Activated T-helper 1 cell treated with anti-CD3 and anti-CD28 coated beads, Interleukin-12 subunit alpha, Interleukin-12 subunit beta, Interleukin-2, Interleukin-4 antibody, amounts not matched to agents 30 ng/mL and 10 ng/mL and 1 ng/mL, durations not matched to agents 14 hours and 24 hours and 36 hours (primary cell): ENCODE measurements at regions not wholly inside any gene's neighbourhood (a gene's known extent, or its start where the extent isn't known, plus 50 kb on each side); places are given as distances from the start of the nearest gene placed in this dataset.

ENCODE experiments used
- DNase-seq: peaks from one replicate; pipeline ENCODE4 v3.0.0; 2021; ENCODE audit warnings: low spot score
- H3K27ac Mint-ChIP-seq: one replicate; pipeline ENCODE4 v1.8.0; 2021; ENCODE audit warnings: mild to moderate bottlenecking, mixed read lengths
- H3K27me3 Mint-ChIP-seq: one replicate; pipeline ENCODE4 v1.8.0; 2022; ENCODE audit warnings: mild to moderate bottlenecking, moderate library complexity, mixed read lengths; ENCODE audit not compliant: insufficient read depth
- H3K36me3 Mint-ChIP-seq: one replicate; pipeline ENCODE4 v1.8.0; 2021; ENCODE audit warnings: low read depth, mixed read lengths
- H3K4me1 Mint-ChIP-seq: one replicate; pipeline ENCODE4 v1.8.0; 2021; ENCODE audit warnings: low read depth, mixed read lengths
- H3K4me3 Mint-ChIP-seq: one replicate; pipeline ENCODE4 v1.8.0; 2021; ENCODE audit warnings: mild to moderate bottlenecking, moderate library complexity, mixed read lengths
- H3K9me3 Mint-ChIP-seq: one replicate; pipeline ENCODE4 v1.8.0; 2021; ENCODE audit warnings: mixed read lengths
- intact Hi-C: fragments of 100-400 bp; cut with micrococcal nuclease; formaldehyde crosslinking; loops from one replicate; pipeline ENCODE4 v1.15.1; 2024

DNA sequence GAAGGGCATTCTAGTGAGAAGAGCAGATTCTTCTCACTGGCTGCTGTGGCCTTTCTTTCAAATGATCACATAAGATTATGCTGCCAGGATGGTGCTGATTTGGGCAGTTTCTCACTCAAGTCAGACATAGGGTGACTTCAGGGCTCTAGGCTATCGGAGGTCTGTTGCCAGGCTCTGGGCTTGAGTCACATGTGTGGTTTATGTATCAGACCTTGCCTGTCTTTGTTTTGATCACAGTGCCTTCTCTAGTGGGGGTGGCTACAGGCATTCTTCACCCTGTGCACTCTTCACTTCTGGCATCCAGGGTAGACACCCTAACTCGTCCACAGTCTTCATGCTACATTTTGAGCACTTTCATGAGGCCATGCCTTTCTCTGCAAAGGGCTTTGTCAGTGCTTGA lies 823.7 kb upstream of the MAN1A1 start:
- no peak for DNase-seq
- no peak overlapping the region for H3K4me3 Mint-ChIP-seq
- H3K9me3 Mint-ChIP-seq, result no peaks in the 10 kb centered on the region
- no peaks in the 10 kb centered on the region for H3K27me3 Mint-ChIP-seq
- H3K36me3 Mint-ChIP-seq, result no peaks in the 10 kb centered on the region
- intact Hi-C loops, result no loop called here
- no peaks in the 10 kb centered on the region for H3K4me1 Mint-ChIP-seq
- H3K27ac Mint-ChIP-seq, result no peak overlapping the region

GRCh38 chr6:120164531-120164930 lies 815.0 kb upstream of the MAN1A1 start:
- no peaks in the 10 kb centered on the region for H3K36me3 Mint-ChIP-seq
- no peaks in the 10 kb centered on the region for H3K4me1 Mint-ChIP-seq
- DNase-seq, result no peak
- intact Hi-C loops, result no loop called here
- no peak overlapping the region for H3K4me3 Mint-ChIP-seq
- H3K27me3 Mint-ChIP-seq, result no peaks in the 10 kb centered on the region
- no peaks in the 10 kb centered on the region for H3K9me3 Mint-ChIP-seq
- no peak overlapping the region for H3K27ac Mint-ChIP-seq

DNA sequence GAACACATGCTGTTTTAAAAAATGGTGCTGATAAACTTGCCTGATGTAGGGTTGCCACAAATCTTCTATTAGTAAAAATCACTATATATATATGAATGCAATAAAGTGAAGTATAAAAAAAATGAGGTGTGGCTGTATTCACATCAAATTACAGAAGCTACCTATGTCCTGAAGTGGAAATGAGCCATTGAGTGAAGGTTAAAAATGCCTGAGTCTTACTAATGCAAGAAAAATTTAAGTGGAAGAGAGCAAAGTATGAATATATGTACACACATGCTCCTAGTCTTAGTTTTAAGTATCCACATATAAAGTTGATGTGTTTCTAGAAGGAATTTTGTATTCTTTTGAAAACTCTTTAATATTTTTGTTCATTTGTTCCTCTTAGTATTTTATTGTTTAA lies 808.3 kb upstream of the MAN1A1 start:
- Mint-ChIP-seq H3K9me3 (peaks cover 5% of the 10 kb centered on the region), H3K4me3 (no peak overlapping the region), H3K27ac (no peak overlapping the region), H3K4me1 (no peaks in the 10 kb centered on the region), H3K27me3 (no peaks in the 10 kb centered on the region), H3K36me3 (no peaks in the 10 kb centered on the region)
- intact Hi-C loops, result no loop called here
- no peak for DNase-seq

GRCh38 chr6:120147071-120147871 lies 797.7 kb upstream of the MAN1A1 start:
- peaks cover 7% of the 10 kb centered on the region for H3K9me3 Mint-ChIP-seq
- no peak overlapping the region for H3K27ac Mint-ChIP-seq
- no peaks in the 10 kb centered on the region for H3K36me3 Mint-ChIP-seq
- H3K4me3 Mint-ChIP-seq, result no peak overlapping the region
- intact Hi-C loops, result no loop called here
- no peaks in the 10 kb centered on the region for H3K27me3 Mint-ChIP-seq
- DNase-seq, result no peak
- peaks cover 8% of the 10 kb centered on the region for H3K4me1 Mint-ChIP-seq

DNA sequence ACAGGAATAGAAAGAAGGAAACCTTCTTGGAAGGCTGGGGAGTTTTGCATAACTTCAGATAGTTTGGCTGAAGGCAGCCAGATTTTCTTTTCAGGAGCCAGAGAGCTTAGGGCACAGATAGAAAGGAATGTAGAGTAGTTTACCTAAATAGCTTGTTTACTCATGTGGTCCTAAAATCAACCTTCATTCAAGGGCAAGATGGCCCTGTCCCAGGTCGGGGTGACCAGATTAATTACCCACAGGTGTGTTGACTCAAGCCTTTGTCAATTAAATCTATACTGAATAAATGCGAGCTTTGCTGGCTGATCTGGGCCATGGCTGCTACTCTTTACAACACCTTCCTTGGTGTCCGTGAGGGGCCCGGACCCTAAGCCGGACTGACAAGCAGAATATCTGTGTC lies 792.0 kb upstream of the MAN1A1 start:
- Mint-ChIP-seq H3K4me3 (no peak overlapping the region), H3K27me3 (no peaks in the 10 kb centered on the region), H3K4me1 (no peaks in the 10 kb centered on the region), H3K36me3 (no peaks in the 10 kb centered on the region), H3K9me3 (no peaks in the 10 kb centered on the region), H3K27ac (no peak overlapping the region)
- no peak for DNase-seq
- intact Hi-C loops, result no loop called here

DNA sequence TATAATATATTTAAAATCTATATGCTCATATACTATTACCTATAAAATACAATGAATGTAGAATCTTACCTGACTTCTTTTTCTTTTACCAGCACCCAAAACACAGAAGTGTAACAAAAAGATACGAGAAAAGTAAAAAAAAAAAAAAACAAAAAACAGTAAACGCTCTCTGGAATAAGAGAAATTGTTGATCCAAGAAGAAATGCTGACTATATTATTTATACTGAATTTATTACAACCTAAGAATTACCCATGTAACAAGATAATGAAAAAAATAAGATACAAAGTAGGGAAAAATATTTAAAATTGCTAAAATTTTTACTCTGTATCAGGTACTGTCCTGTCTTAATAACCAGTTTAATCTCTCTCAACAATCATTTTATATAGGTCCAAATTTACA lies 787.9 kb upstream of the MAN1A1 start:
- Mint-ChIP-seq H3K4me3 (no peak overlapping the region), H3K36me3 (no peaks in the 10 kb centered on the region), H3K9me3 (no peaks in the 10 kb centered on the region), H3K4me1 (no peaks in the 10 kb centered on the region), H3K27me3 (no peaks in the 10 kb centered on the region), H3K27ac (no peak overlapping the region)
- no peak for DNase-seq
- intact Hi-C loops, result no loop called here

DNA sequence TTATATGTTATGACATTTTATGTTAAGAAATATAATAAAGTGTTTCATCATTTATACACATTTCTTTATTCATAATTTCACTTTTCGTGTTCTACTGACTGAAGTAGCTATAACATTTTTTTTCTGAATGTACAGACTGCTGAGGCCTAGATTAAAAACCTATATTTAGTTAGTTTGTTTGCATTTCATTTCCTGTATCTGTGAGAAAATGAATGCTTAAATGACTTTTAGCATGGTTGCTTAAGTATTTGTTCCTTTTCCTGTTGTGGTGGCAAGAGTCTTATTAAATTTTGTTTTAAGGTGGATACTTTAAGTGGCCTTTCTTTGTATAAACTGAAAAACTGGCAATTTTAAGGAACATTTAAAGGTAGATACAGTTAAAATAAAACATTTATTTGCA lies 779.7 kb upstream of the MAN1A1 start:
- H3K27me3 Mint-ChIP-seq, result no peaks in the 10 kb centered on the region
- intact Hi-C loops, result no loop called here
- no peak overlapping the region for H3K4me3 Mint-ChIP-seq
- no peaks in the 10 kb centered on the region for H3K36me3 Mint-ChIP-seq
- H3K27ac Mint-ChIP-seq, result no peak overlapping the region
- H3K4me1 Mint-ChIP-seq, result no peaks in the 10 kb centered on the region
- H3K9me3 Mint-ChIP-seq, result no peaks in the 10 kb centered on the region
- no peak for DNase-seq

DNA sequence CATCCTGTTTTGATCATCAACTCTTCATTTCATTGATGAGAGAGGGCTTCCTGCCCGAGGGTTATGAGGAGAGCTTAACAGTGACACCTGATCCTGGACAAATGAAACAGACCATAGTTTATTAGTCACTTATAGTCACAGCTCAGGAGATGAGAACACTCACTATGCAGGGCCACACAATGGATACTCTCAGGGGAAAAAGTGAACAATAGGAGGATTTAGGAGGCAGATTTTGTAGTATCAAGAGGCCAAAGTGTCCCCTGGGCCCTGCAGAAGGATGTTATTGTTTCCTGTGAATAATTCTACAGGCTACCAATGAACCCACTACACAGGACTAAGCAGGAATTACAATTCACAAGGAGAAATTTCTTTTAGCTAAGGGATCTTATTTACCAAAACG lies 772.8 kb upstream of the MAN1A1 start:
- Mint-ChIP-seq H3K36me3 (no peaks in the 10 kb centered on the region), H3K27me3 (no peaks in the 10 kb centered on the region), H3K9me3 (no peaks in the 10 kb centered on the region), H3K4me3 (no peak overlapping the region), H3K27ac (no peak overlapping the region), H3K4me1 (no peaks in the 10 kb centered on the region)
- DNase-seq, result no peak
- intact Hi-C loops, result no loop called here

- no peak overlapping the region for H3K4me3 Mint-ChIP-seq
- no peak for DNase-seq
- no peaks in the 10 kb centered on the region for H3K9me3 Mint-ChIP-seq
- H3K27ac Mint-ChIP-seq, result no peak overlapping the region
- H3K27me3 Mint-ChIP-seq, result no peaks in the 10 kb centered on the region
- no peaks in the 10 kb centered on the region for H3K36me3 Mint-ChIP-seq
- no peaks in the 10 kb centered on the region for H3K4me1 Mint-ChIP-seq
- intact Hi-C loops, result no loop called here
Measured at GRCh38 chr6:120116343-120116742, 766.8 kb upstream of the MAN1A1 start.

- H3K36me3 Mint-ChIP-seq, result no peaks in the 10 kb centered on the region
- no peak overlapping the region for H3K4me3 Mint-ChIP-seq
- no peaks in the 10 kb centered on the region for H3K27me3 Mint-ChIP-seq
- H3K9me3 Mint-ChIP-seq, result no peaks in the 10 kb centered on the region
- no peak for DNase-seq
- no peaks in the 10 kb centered on the region for H3K4me1 Mint-ChIP-seq
- no peak overlapping the region for H3K27ac Mint-ChIP-seq
- intact Hi-C loops, result no loop called here
Measured at GRCh38 chr6:120112980-120113379, 763.4 kb upstream of the MAN1A1 start.

DNA sequence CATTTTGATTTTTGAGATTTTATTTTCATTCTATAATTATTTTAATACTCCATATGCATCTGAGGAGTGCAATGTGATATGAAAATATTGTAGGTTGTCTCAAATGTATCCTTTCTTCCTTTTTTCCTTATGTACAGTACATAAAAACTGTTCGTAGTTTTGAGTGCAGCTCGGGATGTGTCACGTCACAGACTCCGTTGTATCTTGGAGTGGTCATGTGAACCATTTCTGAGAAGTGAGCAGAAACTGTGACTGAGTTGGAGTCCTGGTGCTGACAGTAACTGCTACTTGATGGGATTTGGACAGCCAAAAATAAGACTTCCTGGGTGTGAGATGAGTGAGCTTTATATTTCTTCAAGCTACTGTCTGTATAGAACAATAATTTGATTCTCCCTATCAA lies 761.4 kb upstream of the MAN1A1 start:
- no peak for DNase-seq
- Mint-ChIP-seq H3K4me1 (no peaks in the 10 kb centered on the region), H3K27ac (no peak overlapping the region), H3K36me3 (no peaks in the 10 kb centered on the region), H3K27me3 (no peaks in the 10 kb centered on the region), H3K9me3 (no peaks in the 10 kb centered on the region), H3K4me3 (no peak overlapping the region)
- intact Hi-C loops, result no loop called here

GRCh38 chr6:120108061-120108795 lies 758.7 kb upstream of the MAN1A1 start:
- DNase-seq, result no peak
- H3K27me3 Mint-ChIP-seq, result no peaks in the 10 kb centered on the region
- H3K27ac Mint-ChIP-seq, result no peak overlapping the region
- no peaks in the 10 kb centered on the region for H3K4me1 Mint-ChIP-seq
- H3K9me3 Mint-ChIP-seq, result no peaks in the 10 kb centered on the region
- intact Hi-C loops, result no loop called here
- H3K36me3 Mint-ChIP-seq, result no peaks in the 10 kb centered on the region
- no peak overlapping the region for H3K4me3 Mint-ChIP-seq

DNA sequence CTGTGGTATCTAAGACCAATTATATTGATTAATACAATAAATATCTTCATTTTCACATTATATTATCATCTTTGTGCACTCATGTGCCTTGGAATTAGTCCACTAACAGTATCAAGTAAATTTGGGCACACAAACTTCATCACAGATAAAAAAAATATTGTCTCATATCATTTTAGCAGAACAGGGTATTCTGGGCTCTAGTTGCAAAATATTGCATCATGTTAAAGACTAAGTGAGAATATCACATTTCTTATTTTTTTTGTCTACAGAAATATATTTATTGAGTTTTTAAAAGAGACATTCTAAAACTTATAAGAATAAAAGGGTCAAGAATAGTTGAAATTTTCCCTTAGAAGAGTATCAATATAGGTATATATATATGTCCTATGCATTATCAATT lies 754.1 kb upstream of the MAN1A1 start:
- Mint-ChIP-seq H3K27me3 (no peaks in the 10 kb centered on the region), H3K36me3 (no peaks in the 10 kb centered on the region), H3K4me1 (no peaks in the 10 kb centered on the region), H3K4me3 (no peak overlapping the region), H3K27ac (no peak overlapping the region), H3K9me3 (no peaks in the 10 kb centered on the region)
- DNase-seq, result no peak
- intact Hi-C loops, result no loop called here
